Left lung (tissue), 4 donors: ENCODE measurements at regions not wholly inside any gene's neighbourhood (a gene's known extent, or its start where the extent isn't known, plus 50 kb on each side); places are given as distances from the start of the nearest gene placed in this dataset.

Source experiments
- ATAC-seq: fragments of 200-7000 bp; cut with Tn5 transposase; one replicate; pipeline ENCODE4 v1.9.1; 2020; ENCODE audit warnings: moderate library complexity
- DNase-seq, 4 donors: peaks; one replicate each; pipeline ENCODE4 v3.0.0-alpha.2; 2013 to 2020
- H3K27ac ChIP-seq, 2 donors: fragments of 200-600 bp; sonication (generic) in 1 of 2; one replicate each; pipeline versions ENCODE4 v1.5.0 to v1.8.0; 2020 to 2021
- H3K27me3 ChIP-seq, 2 donors: fragments of 200-600 bp; sonication (generic) in 1 of 2; one replicate each; pipeline versions ENCODE4 v1.5.0 to v1.8.0; 2020 to 2021
- H3K36me3 ChIP-seq, 2 donors: fragments of 200-600 bp; sonication (generic) in 1 of 2; one replicate each; pipeline versions ENCODE4 v1.5.0 to v1.8.0; 2020 to 2021
- H3K4me1 ChIP-seq, 2 donors: fragments of 200-600 bp; one replicate each; pipeline ENCODE4 v1.8.0; 2021
- H3K4me3 ChIP-seq, 2 donors: fragments of 200-600 bp; sonication (generic) in 1 of 2; one replicate each; pipeline versions ENCODE4 v1.5.0 to v1.8.0; 2020 to 2021; ENCODE audit warnings: mild to moderate bottlenecking in 1 of 2
- H3K9me3 ChIP-seq, 2 donors: fragments of 200-600 bp; sonication (generic) in 1 of 2; one replicate each; pipeline versions ENCODE4 v1.5.0 to v1.8.0; 2020 to 2021
- CTCF ChIP-seq, 2 donors: fragments of 200-600 bp; sonication (generic) in 1 of 2; IDR thresholded peaks; one replicate each; pipeline versions ENCODE4 v1.5.0 to v1.8.0; 2021; ENCODE audit warnings: antibody characterized with exemption in 2 of 2
- intact Hi-C, 2 donors: fragments of 100-400 bp; cut with DNase I; formaldehyde crosslinking; loops; one replicate each; pipeline versions ENCODE4 v1.11.2 to v1.14.2; 2022
- donor health status: DM: no; HTN: yes; CAD: no.
- donor health status: DM: no; HTN: no; CAD: no.

- Histone ChIP-seq H3K36me3 (no peaks in the 10 kb centered on the region), H3K9me3 (no peaks in the 10 kb centered on the region), H3K27me3 (no peaks in the 10 kb centered on the region), H3K4me3 (no peak overlapping the region), H3K27ac (no peak overlapping the region), H3K4me1 (no peaks in the 10 kb centered on the region)
- intact Hi-C loops = no loop called here
- DNase-seq (no peak), ATAC-seq (no peak)
- TF ChIP-seq CTCF (IDR thresholded peaks at IDR 0.05) = no peak
Observed at GRCh38 chr20:39504710-39505094, 542.6 kb downstream of the DHX35 start.

- no peak for TF ChIP-seq CTCF (IDR thresholded peaks at IDR 0.05)
Observed at GRCh38 chr20:39503902-39504709, 542.0 kb downstream of the DHX35 start.

GRCh38 chr20:39492223-39492797 is 530.2 kb downstream of the DHX35 start:
- Histone ChIP-seq H3K27ac (no peak overlapping the region), H3K27me3 (no peaks in the 10 kb centered on the region), H3K9me3 (no peaks in the 10 kb centered on the region), H3K4me1 (no peaks in the 10 kb centered on the region), H3K36me3 (no peaks in the 10 kb centered on the region), H3K4me3 (no peak overlapping the region)
- intact Hi-C loops = no loop called here
- no peak for TF ChIP-seq CTCF (IDR thresholded peaks at IDR 0.05)
- ATAC-seq = no peak
- no peak for DNase-seq

More at GRCh38 chr20:39503902-39504709, 542.0 kb downstream of the DHX35 start:
- no peak overlapping the region for H3K4me3 ChIP-seq
- no peaks in the 10 kb centered on the region for H3K27me3 ChIP-seq
- H3K9me3 ChIP-seq = no peaks in the 10 kb centered on the region
- H3K36me3 ChIP-seq = no peaks in the 10 kb centered on the region
- DNase-seq (no peak), ATAC-seq (no peak)
- intact Hi-C loops = no loop called here
- H3K27ac ChIP-seq = no peak overlapping the region
- no peaks in the 10 kb centered on the region for H3K4me1 ChIP-seq

- DNase-seq (no peak), ATAC-seq (no peak)
- Histone ChIP-seq H3K27ac (no peak overlapping the region), H3K27me3 (no peaks in the 10 kb centered on the region), H3K4me1 (no peaks in the 10 kb centered on the region), H3K4me3 (no peak overlapping the region), H3K36me3 (no peaks in the 10 kb centered on the region), H3K9me3 (no peaks in the 10 kb centered on the region)
- no peak for TF ChIP-seq CTCF (IDR thresholded peaks at IDR 0.05)
- intact Hi-C loops = no loop called here
Observed at GRCh38 chr20:39491711-39492110, 529.6 kb downstream of the DHX35 start.

- Histone ChIP-seq H3K9me3 (no peaks in the 10 kb centered on the region), H3K4me3 (no peak overlapping the region), H3K36me3 (no peaks in the 10 kb centered on the region), H3K4me1 (no peaks in the 10 kb centered on the region), H3K27ac (no peak overlapping the region), H3K27me3 (no peaks in the 10 kb centered on the region)
- no peak for DNase-seq
- TF ChIP-seq CTCF (IDR thresholded peaks at IDR 0.05) = no peak
- intact Hi-C loops = no loop called here
- no peak for ATAC-seq
Observed at GRCh38 chr20:39489986-39490560, 527.9 kb downstream of the DHX35 start.
